Activated T-cell treated with anti-CD3 and anti-CD28 coated beads, Interleukin-2, amount 50 U/mL, for 48 hours (primary cell): ENCODE measurements at regions not wholly inside any gene's neighbourhood (a gene's known extent, or its start where the extent isn't known, plus 50 kb on each side); places are given as distances from the start of the nearest gene placed in this dataset.

ENCODE experiments used
- DNase-seq, 2 experiments: peaks; one replicate each; pipeline ENCODE4 v3.0.0-alpha.2; 2020

GRCh38 chr9:16247188-16247875 is 623.1 kb downstream of the BNC2 start:
- DNase-seq: no peak

DNA sequence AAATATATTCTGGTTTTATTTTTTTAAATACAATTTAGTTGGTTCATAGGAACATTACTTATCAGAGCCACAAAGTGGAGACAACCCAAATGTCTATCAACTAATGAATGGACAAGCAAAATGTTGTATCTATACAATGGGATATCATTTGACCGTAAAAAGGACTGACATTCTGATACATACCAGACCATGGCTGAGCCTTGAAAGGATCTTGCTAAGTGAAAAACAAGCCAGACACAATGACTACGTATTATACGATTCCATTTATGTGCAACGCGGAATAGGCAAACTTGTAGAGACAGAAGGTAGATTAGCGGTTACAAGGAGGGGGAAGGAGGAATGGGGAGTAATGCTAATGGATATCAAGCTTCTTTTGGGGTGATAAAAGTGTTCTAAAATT is 621.6 kb downstream of the BNC2 start:
- no peak for DNase-seq

DNA sequence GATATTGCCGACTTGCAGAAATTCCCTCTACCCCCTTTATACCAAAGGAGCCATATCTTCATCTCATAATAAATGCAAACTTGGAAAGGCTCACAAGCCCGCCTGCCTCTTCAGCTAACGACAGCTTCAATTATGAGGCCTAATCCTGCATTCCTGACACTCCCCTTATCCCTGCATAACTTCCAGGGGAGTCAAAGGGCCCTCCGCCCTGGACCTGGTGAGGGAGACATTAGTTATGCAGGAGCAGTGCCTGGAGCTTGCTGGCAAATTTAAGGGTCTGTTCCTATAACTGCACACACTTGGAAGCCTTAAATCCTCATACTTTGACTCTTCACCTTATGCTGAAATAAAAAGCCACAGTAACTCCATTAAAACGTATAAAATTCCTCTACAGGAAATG is 617.9 kb downstream of the BNC2 start:
- DNase-seq: no peak

DNA sequence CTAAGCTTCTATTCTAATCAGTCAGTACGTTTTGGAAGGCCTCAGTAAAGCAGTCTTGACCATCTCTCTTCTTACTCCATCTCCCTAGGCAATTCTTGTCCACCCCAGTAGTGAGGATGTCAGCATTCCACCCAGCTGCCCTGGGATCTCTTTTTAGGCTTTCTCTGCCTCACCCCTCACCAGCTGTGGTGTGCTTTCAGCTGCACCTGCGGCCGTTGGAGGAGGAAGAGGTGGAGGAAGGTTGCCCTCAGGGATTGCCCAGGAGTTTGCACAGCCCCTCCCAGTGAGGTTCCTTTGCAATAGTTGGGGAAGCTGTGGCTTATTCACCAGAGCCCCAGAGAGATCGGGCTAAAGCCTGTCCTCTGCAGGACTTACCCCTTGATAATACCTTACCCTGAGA is 615.8 kb downstream of the BNC2 start:
- no peak for DNase-seq

DNA sequence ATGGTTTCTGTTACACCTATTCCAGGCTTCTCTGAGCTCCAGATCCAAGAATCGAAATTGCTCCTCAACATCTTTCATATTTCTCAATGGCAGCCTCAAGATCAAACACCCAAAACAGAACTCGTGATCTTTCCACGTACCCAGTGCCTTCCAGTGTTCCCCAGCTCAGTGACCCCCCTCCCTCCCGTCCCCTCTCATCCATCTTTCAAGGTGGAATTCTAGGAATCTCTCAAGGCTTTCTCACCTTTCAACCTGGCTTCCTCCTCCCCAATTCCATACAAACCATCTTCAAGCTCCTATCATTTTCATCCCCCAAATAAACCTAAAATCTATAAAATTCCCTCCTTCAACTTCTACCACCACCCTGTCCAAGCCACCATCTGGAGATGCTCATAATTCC is 615.3 kb downstream of the BNC2 start:
- DNase-seq: no peak

DNA sequence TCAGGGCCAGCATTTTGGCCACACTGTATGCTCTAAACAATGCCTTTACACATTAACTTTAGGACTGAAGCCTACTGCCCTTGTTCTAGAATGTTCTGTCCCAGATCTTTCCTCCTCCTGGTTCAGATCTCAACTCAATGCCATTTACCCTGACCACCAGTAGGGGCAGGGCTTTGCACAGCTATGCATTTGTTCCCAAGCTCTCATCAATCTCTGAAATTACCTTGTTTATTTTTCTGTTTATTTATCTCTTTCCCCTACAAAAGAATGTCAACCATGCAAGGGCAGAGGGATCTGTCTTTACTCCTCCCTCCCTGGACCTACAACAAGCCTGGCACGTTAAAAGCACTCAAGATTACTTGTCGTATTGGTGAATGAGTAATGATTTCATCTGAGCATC is 612.9 kb downstream of the BNC2 start:
- DNase-seq: no peak

DNA sequence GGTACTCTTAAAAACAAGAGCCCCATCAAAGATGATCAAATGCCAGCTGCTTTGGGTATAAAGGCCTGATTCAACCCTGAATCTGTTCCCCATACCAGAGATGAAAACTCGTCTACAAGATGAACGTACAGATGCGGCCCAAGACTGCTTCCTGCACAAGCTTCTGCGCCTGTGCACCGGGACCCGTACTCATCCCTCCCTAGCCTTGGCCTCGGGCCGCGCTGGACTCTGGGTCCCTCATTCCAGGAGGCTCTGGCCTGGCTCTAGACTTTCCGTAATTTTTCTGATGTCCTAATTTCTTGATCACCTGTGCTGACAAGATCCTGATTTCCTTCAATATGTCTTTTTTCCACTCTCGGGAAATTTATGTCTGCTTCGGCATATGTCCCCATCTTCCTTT is 612.3 kb downstream of the BNC2 start:
- no peak for DNase-seq

DNA sequence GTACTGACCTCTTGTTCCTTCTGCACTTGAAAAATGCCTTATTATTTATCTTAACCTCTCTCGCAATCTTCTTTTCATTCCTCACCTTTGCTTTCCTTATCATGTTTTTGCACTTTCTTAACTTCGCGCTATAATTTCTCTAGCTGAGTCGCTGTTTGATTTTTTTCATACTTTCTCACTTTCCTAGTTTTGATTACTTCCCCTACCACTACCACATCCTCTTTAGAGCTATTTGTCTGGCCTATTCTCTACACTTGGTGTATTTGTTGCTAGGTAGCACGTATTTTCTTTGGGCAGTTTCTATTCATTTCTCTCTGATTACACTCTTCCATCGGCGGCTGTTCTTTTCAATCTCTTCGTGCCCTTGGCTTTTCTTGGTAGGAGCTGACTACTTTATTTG is 611.8 kb downstream of the BNC2 start:
- DNase-seq: no peak

GRCh38 chr9:16262477-16263261 is 607.8 kb downstream of the BNC2 start:
- DNase-seq: no peak

GRCh38 chr9:16265688-16266087 is 604.8 kb downstream of the BNC2 start:
- DNase-seq: no peak

DNA sequence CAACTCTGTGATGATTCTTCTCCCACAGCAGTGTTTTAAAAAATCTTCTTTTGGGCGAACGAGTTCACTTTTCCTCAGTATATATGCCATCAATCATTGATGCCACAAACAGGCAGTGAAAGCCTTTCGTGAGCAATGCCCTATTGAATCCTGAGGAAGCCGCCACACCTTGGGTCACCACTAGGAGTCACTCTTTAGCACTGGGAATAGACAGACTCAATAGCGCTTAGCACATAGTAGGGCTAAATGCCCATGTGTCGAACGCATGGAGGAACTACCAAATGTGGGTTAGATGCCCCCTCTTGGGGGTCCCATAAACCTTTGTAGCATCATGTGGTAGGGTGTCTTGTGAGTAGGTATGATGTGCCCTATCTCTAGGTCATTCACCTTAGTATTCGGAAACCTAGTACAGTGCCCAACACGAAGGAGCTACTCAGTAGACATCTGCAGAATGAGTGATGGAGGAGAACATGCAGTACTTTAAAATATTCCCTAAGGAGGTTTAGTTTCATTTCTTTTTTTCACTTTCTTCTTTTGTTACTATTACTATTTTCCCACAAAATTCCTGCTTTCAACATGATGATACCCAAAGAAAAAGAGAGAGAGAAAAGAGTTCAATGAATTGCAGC is 603.7 kb downstream of the BNC2 start:
- peak; percentile 27 to 30 for DNase-seq

GRCh38 chr9:16267281-16268066 is 603.0 kb downstream of the BNC2 start:
- no peak for DNase-seq

DNA sequence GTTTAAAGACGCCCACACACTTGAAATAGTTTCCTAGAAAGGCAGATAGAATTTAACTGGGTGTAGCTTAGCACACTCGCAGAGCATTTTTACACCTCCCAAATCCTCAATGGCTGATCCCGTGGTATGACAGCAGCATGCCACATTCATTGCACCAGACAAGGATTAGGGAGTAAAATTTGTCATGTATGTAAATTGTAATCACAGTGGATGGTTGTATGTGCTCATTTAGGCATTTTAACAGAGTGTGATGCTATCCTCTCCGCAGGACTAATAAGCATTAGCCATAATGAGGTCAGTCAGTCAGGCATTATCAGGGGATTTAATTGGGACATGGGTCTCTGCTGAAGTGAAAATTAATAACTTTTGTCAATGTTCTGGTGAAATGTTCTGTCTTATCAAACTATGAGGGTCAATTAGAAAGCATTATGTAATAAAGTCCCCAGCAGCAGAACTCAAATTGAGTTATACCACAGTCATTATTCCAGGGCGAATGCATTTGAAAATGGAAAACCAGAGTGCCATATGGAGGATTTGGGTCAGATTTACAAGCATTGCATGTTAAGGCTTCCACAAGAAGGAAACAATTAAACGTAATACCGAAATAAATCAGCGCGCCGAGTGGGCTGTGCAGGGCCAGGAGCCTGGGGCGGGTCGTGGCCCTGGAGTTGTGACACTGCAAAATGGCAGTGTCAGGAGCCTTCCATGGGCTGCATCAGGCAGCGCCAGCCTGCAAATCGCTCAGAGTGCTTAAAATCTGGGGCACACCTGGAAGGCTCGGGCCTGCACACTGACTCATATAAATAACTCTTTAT is 602.2 kb downstream of the BNC2 start:
- no peak for DNase-seq

GRCh38 chr9:16271967-16272366 is 598.5 kb downstream of the BNC2 start:
- DNase-seq: no peak

- DNase-seq: no peak
These were observed 597.7 kb downstream of the BNC2 start for GRCh38 chr9:16272776-16273175.

DNA sequence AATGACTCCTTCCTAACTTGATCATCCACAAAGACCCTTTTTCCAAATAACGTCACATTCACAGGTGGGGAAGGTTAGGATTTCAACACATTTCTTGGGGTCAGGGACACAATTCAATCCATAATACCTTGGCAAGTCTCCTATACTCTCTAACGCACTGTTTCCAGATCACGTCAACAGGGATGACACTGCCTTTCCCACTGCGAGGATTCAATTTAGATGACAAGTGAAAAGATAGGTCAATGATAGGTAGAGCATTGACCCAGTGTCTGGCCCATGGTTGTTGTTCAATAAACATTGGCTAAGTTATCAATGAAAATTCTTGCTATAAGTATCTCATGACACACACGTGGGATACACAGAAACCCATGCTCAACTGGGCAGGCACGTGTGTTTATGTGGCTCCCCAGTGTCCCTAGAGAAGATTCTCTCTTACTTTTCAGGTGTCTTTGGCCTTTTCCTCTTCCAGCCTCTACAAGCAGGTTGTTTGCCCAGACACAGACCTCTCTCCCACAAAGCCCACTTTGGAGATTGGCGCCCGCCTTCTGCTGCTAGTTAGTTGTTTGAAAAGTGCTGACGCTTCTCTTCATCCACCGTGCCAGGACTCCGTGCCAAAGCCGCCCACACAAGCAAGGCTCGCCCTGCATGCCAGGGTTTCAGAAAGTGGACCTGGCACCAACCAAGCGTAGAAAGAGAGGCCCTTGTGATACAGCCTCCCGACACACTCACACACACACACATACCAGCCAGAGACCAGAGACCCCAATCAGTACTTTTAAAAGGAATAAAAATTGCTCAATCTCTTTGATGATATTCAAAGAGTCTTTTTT is 594.5 kb downstream of the BNC2 start:
- no peak for DNase-seq

GRCh38 chr9:16276866-16277265 is 593.6 kb downstream of the BNC2 start:
- no peak for DNase-seq

DNA sequence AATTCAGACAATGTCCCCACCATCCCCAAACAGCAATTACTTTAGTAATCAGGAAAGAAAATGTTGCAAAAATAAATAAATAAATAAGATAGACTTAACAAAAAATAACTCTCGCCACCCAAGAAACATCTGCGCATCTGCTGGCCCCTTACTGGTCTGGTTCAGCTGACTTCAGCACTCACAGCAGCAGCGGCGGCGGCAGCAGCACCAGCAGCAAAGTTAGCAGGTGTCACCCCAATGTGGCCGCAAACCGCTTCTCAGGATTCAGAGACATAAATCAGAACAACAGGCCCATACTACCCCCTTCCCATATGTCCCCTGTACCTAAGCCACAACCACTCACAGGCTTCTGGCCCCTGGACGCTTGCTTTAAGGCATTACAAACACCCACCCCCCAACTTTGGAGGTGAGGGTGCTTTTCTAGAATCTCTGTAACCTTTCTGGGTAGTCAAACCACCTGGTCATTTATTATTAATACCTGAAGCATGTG is 593.0 kb downstream of the BNC2 start:
- no peak for DNase-seq

- DNase-seq: no peak
These were observed 592.0 kb downstream of the BNC2 start for GRCh38 chr9:16278326-16278999.

DNA sequence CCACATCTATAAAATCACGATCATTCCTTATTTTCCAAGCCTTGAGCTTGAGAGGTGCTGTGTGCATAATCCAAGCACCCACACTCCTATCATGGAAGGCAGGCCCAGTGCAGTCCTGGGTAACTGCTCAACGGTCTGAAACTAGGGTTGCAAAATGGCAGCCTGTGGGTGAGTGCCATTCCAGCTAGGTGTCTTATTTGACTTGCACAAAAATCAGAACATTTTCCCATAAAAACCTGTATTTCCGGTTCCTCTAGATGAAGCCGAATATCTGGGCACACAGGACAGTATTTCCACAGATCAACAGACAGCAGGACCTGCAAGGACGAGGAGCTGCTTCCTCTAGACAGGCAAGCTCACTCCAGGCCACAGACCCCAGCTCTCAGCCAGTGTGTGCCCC is 588.8 kb downstream of the BNC2 start:
- DNase-seq: no peak

DNA sequence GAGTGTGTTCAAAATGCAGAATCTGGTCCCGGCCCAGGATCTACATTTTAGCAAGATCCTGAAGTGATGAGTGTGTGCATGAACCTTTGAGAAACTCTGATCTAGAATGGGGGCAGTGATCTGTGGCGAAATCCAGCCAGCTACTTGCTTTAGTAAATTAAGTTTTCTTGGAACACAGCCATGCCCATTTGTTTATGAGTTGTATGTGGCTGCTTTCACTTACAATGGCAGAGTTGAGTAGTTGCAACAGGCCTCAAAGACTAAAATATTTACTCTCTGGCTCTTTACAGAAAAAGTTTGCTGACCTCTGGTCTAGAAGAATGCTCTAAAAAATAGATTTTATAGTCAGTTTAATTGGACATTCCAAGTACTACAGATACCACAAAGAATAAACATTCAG is 588.3 kb downstream of the BNC2 start:
- no peak for DNase-seq
